H54 (cell line): ENCODE measurements at regions not wholly inside any gene's neighbourhood (a gene's known extent, or its start where the extent isn't known, plus 50 kb on each side); places are given as distances from the start of the nearest gene placed in this dataset.

Source experiments
- DNase-seq: peaks from one replicate; pipeline ENCODE4 v3.0.0; 2011; ENCODE audit warnings: low spot score, mixed read lengths; ENCODE audit not compliant: insufficient read length
- FAIRE-seq: peaks from 3 replicates; lab custom pipeline; 2011; peaks lifted over from hg19 to GRCh38; lab: Jason Lieb, UNC
- POLR2A ChIP-seq: IDR thresholded peaks from 2 replicates; pipeline ENCODE4 v1.6.1; 2011; ENCODE audit warnings: low read depth, mild to moderate bottlenecking, low read length

GRCh38 chr2:9105601-9106337 lies 100.8 kb upstream of the ASAP2 start:
- TF ChIP-seq POLR2A: no peak
- no peak for DNase-seq
- FAIRE-seq: no peak

- TF ChIP-seq POLR2A: no peak
- no peak for FAIRE-seq
- DNase-seq: no peak
These were observed 100.3 kb upstream of the MBOAT2 start for GRCh38 chr2:9103663-9104277.

GRCh38 chr2:9102861-9103662 lies 99.6 kb upstream of the MBOAT2 start:
- no peak for DNase-seq
- no peak for TF ChIP-seq POLR2A
- no peak for FAIRE-seq

GRCh38 chr2:9101763-9102425 lies 98.4 kb upstream of the MBOAT2 start:
- no peak for DNase-seq
- no peak for FAIRE-seq
- TF ChIP-seq POLR2A: no peak

GRCh38 chr2:9100080-9100876 lies 96.8 kb upstream of the MBOAT2 start:
- DNase-seq (no peak), FAIRE-seq (no peak)

GRCh38 chr2:9099341-9099751 lies 95.9 kb upstream of the MBOAT2 start:
- FAIRE-seq: no peak
- no peak for TF ChIP-seq POLR2A
- DNase-seq: no peak

More at GRCh38 chr2:9100080-9100876, 96.8 kb upstream of the MBOAT2 start:
- no peak for TF ChIP-seq POLR2A

GRCh38 chr2:9097892-9098291 lies 94.4 kb upstream of the MBOAT2 start:
- DNase-seq: no peak
- no peak for TF ChIP-seq POLR2A
- FAIRE-seq: no peak

- DNase-seq: no peak
- TF ChIP-seq POLR2A: no peak
- no peak for FAIRE-seq
These were observed 93.8 kb upstream of the MBOAT2 start for GRCh38 chr2:9097239-9097638.

GRCh38 chr2:9096761-9097160 lies 93.3 kb upstream of the MBOAT2 start:
- no peak for DNase-seq
- TF ChIP-seq POLR2A: no peak
- no peak for FAIRE-seq

- no peak for TF ChIP-seq POLR2A
- DNase-seq: no peak
- FAIRE-seq: no peak
These were observed 92.2 kb upstream of the MBOAT2 start for GRCh38 chr2:9095690-9096089.

- TF ChIP-seq POLR2A: no peak
- no peak for DNase-seq
- FAIRE-seq: no peak
These were observed 91.7 kb upstream of the MBOAT2 start for GRCh38 chr2:9095226-9095625.

- DNase-seq (no peak), FAIRE-seq (no peak)
- no peak for TF ChIP-seq POLR2A
These were observed 90.6 kb upstream of the MBOAT2 start for GRCh38 chr2:9094117-9094516.

- no peak for TF ChIP-seq POLR2A
- DNase-seq: no peak
- FAIRE-seq: no peak
These were observed 89.8 kb upstream of the MBOAT2 start for GRCh38 chr2:9093324-9093723.
